HG02759 (cell line): ENCODE measurements at regions not wholly inside any gene's neighbourhood (a gene's known extent, or its start where the extent isn't known, plus 50 kb on each side); places are given as distances from the start of the nearest gene placed in this dataset.

ENCODE experiments used
- ATAC-seq: cut with Tn5 transposase; IDR thresholded peaks from one replicate; pipeline ENCODE4 v1.9.1; 2021; ENCODE audit warnings: mild to moderate bottlenecking, moderate library complexity; ENCODE audit not compliant: unreplicated experiment

DNA sequence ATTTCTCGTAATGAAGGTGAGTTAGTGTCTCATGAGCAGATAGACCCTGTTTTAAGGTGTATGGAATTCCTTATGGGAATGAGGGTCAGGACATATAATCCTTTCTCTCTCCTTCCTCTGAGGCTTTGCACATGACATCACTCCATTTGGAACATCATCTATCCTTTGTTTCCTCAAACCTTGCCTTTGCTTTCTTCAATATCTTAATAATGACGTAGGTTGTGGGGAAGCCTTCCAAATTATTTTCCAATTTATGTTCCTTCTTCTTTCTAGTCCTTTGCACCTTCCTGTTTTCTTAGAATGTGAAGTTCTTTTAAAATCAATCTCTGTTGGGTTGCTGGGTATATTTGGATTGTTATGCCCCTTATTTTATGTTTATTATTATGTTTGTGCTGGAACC lies 502.9 kb upstream of the STXBP6 start:
- no peak for ATAC-seq

DNA sequence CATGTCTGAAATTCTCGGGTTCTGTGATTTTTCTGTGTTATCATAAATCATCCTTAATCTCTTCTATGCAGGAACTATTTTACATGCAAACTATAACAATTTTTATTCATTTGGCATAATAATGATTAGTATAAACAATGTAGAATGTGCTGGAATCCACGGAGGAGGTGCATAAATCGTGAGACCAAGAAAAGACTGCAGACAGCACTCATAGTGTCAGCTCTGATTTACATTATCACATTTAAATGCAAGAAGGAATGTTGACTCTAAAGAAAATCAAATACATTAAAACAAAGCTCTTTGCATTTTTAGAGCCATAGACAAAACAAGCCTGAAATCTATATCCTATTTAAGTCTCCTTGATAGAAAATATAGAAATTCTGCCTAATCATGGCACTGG lies 501.7 kb upstream of the STXBP6 start:
- no peak for ATAC-seq

DNA sequence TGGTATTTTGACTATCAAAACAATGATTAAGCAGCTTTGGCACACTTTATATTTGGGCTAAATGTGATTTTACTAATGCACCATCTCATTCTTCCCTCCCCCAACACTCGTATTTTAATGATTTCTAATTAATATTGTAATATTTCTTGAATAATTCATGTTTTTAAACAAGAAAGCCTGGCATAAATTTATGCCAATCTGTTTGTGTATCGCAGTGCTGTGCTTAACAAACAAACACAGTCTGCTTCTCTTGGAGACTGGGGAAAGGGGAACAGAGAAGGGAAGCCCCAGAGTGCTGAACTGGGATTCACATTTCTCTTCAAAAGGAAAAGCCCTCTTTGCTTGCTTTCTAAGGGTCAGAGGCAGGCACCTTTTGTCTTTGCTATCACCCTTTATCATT lies 496.9 kb upstream of the STXBP6 start:
- no peak for ATAC-seq

DNA sequence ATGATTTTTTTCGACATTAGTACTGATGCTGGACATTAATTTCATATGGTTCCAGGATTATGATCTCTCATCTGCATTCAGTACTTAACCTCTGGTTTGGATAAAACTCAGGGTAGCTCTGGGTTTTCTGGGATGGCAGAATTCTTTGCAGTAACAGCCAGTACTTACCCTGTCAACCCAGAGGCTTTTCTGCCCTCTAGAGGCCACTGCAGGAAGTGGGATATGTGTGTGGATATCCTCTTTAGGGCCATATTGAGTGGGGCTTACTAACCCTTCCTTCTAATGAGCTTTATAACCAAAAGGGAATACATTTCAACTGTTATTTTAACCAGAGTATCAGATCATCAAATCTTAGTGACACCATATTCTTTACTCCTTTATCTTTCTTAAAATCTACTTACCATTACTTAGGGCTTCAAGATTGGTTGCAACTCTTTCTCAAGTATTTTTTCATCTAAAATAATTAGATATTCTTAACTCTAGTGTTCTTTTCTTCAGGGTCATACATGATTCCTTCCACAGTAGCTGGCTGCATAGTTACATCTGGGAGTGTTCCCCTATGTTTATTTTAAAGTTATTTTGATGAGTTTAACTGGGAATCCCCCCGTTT lies 488.0 kb upstream of the STXBP6 start:
- ATAC-seq = peak; percentile 63

DNA sequence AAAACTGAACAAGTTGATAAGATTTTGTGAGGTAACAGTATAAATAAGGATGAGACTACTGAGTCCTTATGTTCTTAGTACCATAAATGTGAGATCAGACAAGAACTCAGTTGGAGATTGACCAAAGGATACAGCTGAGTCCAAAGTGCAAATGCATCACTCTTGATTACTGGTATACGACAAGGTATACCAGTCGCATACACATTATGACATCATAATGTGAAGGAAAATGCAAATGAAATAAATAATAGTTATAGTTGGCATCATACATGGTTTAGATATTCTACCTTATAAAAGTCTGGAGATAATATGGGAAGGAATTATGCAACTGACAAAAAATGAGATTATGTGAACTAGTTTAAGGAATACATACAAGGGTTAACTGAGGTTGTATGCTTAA lies 476.3 kb upstream of the STXBP6 start:
- ATAC-seq = no peak

DNA sequence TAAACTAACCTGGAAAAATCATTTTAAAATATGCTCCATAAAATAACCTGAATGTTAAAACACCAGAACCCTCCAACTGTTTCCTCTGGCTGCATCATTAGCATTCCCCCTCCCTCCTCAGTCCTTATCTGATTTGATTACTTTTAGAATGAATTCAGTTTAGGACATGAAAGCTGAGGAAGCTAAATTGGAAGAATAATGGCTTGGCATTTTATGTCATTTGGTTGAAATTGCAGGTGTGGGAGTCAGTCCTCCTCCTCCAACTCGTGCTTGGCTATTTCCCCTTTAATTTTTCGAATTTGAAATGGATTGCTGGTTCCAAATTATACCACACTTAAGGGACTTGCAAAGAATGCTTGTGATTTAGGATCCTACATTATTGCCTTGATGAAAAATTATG lies 473.0 kb upstream of the STXBP6 start:
- ATAC-seq = no peak

DNA sequence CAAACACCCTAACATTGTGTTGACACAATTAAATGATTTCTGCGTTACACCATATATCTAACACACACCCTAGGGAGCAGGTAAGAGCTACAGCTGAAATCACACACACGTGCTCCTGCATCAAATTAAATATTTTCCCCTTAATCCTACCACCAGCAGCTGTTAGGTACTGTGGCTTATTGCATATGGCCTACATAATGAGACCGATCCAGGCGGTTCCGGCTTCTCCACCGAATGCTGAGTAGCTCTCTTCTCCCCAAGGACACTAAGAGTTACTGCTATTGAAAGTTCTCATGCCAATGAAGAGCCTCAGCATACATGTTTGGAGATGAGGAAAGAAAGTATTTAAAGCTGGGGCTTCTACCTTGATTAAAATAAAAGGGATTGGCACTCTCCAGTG lies 472.2 kb upstream of the STXBP6 start:
- no peak for ATAC-seq

DNA sequence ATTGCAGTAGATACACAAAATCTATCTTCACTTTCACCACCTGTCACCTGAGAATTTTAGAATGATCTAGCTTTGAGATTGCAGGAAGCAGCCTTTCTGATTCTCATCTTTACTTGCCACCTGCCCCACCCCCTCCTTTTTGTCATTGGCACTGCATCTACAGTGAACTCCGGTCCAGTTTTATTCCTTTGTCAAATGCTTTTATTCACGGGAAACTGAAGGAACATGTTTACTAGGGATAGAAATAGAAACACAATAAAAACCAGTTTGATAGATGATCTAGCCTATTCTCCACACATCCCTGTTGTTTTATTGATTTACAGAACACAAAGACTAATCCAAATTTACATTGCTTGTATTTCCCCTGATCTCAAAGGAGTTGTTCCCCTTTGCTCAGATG lies 471.7 kb upstream of the STXBP6 start:
- ATAC-seq = no peak

DNA sequence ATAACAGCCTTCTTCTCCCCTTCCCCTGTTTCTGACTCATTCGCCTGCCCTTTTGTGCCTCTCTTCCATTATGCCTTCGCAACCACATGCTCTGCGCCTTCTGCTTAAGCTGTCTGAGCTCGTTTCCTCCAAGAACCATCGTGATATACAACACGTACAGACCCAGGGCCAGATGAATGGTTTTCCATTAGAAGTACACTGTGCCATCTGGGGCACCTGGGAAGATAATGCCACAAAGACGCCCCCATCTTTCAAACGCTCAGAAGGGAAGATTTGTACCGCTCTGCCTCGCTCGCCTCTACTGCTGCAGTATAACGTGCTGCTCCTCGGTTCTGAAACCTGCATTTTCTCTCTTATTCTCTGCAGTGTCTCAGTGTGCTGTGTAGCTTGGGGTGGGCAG lies 470.9 kb upstream of the STXBP6 start:
- no peak for ATAC-seq

DNA sequence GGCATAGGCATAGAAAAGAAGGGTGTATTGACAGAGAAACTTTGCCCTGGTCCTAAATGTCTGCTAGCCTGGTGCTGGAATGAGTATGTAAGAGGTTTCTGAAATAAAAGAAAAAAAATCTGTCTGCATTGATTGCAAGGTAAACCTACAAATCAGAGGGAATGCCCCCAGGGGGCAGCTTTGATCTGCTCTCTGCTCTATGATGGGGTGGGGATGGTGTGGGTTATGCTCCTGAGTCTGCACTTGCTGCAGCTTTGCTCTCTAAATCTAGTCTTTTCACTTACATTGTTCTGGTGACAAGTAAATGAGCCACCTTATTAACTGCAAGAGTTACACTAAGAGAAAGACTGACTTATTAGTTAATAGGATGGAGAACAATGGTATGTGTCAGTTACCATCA lies 468.4 kb upstream of the STXBP6 start:
- no peak for ATAC-seq

DNA sequence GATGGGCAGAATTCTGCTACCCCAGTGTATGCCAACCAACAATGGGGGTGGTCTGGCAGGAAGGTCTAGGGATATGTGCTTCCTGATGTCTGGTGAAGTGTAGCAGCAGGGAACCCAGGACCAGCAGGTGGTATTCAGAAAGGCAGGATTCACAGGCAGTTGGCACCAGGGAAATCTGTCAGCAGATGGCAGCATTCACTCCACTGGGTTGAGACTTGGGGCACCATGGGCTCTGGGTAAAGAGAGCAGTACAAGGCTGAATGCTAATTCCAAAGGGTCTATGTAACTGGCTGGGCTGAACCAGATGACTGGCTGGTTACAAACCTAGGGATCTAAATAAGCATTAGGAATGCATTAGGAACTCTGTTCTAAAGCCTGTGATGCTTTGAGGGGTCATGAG lies 466.9 kb upstream of the STXBP6 start:
- no peak for ATAC-seq

DNA sequence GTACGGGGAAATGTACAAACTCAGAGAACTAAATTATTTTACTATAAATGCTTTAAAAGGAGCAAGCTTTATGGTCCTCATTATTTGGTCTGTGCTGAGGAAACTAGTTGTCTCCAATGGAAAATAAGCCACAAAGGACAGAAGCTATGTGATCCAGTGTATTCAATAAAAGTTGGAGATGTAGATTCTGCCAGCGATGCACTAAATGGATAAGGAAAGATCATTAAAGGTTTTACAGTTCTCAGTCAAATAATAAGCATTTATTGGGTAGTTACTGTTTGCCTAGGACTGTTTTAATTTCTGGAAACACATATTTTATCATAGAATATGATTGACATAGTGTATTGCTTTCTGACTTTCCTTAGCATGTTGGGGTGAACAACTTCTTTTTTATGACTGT lies 458.9 kb upstream of the STXBP6 start:
- ATAC-seq = no peak

DNA sequence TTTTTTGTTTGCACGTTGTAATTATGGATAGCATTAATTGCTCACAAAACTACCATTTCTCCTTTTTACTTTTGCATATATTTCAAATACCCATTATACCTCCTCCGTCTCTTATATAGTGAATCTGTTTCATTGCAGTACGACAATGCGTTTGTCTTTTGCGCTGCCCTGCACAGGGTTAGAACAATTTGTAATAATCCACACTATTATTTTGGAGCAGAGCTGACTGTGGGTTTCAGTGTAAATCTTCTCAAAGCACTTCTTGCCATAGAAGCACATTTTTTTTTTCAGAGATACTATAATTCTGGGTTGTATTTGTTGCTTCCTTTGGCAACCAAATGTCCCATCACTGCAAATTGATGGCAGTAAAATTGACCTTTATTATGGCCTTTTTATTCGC lies 451.8 kb upstream of the STXBP6 start:
- no peak for ATAC-seq

DNA sequence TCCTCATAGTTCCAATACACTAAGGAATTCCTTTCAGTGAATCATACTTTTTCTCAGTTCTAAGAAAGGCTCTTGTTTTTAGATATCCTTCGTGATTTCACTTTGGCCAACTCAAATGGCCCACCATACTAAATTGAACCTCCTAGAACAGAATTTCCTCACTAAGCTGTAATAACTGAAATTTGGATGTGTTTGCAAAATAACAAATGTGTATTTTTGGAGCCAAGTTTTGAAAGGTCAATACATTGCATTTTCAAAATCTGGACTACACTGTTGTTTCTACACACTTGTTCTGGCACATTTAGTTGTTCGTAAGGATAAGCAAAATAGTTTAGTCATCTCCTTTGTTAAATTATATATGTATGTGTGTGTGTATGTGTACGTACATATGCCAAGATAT lies 439.0 kb upstream of the STXBP6 start:
- no peak for ATAC-seq

DNA sequence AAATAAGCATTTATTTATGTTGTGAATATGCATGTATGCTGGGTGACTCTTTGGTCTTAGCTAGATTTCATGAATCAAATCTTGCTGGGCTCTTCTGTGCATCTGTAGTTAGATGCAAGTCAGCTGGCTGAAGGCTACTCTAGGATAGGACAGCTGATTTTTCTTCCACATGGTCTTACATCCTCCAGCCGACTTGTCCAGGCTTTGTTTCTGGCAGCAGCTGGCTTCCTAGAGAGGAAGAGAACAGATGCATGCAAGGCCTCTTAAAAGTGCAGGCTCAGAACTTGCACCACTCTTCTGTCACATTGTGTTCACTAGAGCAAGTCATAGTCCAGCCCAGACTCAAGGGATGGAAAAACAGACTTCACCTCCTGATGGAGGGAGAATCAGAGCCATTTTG lies 435.4 kb upstream of the STXBP6 start:
- no peak for ATAC-seq

DNA sequence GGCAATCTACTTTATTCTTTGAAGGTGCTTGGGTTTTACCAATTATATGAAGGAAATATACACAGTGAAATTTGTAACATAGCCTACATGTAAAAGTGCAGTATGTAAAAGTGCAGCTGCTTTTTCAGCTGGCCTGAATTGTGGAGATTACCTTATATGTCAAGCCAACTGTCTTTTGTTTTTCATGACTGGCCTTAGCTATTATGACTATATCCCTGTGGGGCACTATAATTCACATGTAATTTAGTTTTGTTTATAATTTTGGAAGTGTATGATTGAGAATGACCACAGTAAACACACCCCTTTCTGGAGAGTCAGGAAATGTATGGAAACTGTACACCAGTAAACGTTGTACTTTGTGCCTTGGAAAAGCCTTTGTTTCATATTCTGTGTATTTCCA lies 435.0 kb upstream of the STXBP6 start:
- no peak for ATAC-seq

DNA sequence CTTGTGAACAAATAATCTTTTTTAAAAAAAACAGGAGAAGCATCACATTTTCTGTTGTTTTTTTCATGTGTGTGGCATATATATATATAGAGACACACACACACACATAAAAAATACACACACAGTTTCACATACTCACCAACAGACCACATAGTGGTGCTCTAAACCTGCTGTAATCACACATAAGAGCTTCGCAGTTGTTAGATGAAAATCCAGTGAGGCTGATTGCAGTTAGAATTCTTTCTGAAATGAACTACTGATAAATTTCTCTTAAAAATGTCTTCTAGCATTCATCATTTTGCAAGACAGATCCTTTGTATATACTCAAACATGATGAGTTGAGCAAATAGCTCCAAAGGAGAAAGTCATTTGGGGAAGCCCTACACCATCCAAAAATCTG lies 434.3 kb upstream of the STXBP6 start:
- ATAC-seq = no peak

DNA sequence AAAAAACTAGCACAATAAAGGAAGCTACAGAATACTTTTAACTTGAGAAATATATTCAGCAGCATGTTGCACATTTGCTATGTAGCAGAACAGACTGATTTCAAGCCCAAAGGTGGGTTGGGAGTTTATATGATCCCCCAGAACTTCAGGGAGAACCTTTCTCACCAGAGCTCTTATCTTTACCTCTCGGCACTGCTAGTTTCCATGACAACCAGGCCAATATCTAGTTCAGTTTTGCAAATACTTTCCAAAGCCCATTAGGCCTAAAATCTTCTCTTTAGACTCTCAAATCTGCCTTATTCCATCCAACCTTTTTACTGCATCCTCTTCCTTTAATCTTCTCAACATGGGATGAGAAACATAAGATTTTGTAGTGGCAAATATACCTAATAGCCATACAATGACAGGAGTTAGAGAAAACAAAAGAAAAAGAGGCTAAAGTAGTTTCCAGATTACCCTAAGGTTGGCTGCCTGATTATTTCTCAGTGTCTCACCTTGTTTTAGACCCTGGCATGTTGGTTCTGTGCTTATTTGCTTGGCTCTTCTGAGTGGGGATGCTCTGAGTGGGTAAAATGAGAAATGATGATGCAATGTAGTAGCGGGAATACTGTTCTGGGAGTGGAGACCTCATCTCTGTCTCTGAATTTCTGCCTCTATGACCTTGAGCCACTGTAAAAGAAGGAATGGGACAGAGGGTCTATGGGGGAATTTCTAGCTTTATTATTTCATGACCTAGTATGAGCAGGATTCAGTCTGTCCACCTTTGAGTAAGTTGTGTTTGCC lies 427.6 kb upstream of the STXBP6 start:
- no peak for ATAC-seq

DNA sequence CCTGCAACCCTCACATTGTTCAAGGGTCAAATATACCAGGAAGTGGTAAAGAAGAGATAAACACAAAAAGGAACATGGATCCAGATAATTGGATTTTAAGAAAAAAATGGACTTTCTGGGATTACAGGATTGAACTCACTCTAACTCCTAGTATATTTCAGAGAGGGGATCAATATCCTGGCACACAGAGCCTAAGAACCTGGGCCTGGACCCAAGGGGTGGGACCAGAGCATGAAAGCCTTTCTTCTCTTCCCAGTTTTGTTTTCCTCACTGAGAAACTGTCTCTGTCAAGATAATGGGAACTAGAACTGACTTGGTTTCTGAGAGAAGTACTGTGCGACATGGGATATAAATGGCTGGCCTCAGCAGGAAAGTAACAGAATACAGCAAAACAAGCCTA lies 422.8 kb upstream of the STXBP6 start:
- no peak for ATAC-seq

DNA sequence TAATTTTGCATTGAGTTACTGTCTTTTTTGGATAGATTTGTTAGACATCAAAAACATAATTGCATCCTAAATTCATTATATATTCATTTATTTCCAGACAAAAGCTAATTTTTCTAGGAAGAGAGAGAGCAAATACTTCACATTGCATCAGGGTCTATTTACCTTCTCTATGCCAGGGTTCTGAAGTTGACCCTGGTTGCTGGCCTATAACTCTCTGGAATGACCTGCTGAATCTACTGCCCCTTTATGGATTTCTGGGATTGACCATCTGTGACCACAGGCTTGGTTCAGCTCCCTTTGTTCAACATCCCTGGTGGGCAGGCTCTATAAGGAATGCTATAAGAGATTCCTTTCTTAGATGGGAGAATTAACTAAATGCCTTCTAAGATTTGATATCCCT lies 414.8 kb upstream of the STXBP6 start:
- no peak for ATAC-seq

DNA sequence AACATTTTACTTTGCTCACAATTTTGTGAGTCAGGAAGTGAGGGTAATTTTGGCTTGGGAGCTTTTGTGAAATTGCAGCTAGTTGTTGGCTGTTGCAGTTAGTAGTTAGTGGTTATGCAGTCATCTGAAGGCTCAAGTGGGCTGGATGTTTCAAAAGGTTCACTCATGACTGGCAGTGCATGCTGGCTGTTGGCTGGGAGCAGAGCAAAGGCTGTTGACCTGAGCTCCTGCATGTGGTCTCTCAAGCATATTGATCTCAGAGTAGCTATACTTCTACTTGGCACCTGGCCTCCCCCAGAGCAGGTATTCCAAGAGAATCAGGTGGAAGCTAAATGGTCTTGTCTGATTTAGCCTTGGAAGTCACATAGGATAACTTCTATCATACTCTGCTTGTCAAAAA lies 414.1 kb upstream of the STXBP6 start:
- no peak for ATAC-seq

DNA sequence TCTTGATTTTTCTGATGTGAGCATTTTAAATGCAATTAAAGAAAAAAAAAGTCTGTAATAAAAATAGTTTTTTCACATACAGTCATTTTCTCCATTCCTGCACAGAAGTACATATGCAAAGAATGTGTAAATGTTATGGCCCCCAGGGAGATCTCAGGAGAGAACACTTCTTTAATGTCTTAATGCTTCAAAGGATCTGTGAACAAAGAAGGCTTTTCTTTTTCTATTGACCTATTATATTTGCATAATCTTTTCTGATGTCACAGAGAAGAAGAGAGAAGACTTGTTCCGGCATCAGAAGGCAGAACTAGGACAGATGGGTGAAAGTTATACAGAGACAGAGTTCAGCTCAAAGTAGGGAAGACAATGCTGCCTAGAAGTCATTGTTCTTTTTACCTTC lies 413.5 kb upstream of the STXBP6 start:
- ATAC-seq = no peak

DNA sequence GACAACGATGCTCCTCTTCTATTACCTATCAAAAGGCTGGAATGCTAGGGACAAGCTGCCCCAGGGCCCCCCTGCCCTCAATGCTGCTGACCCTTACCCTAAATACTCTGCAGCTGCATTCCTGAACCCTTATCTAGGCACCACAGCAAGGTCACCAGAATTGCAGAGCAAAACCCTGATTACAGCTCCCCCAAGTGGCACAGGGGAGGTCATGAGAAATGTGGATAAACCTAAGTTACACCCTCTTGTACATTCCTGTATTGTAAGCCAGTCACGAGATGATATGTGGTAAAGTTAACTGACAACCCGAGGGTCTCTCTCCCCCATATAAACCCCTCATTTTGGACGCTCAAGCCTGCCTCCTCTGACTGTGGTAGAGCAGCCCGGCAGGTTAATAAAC lies 411.8 kb upstream of the STXBP6 start:
- no peak for ATAC-seq
